GM13976 (cell line): ENCODE measurements at regions not wholly inside any gene's neighbourhood (a gene's known extent, or its start where the extent isn't known, plus 50 kb on each side); places are given as distances from the start of the nearest gene placed in this dataset.

Experiments used
- DNase-seq: peaks from one replicate; pipeline ENCODE4 v3.0.0; 2012; ENCODE audit warnings: low spot score
- CTCF ChIP-seq: IDR thresholded peaks from 2 replicates; pipeline ENCODE4 v1.5.1; 2012; ENCODE audit warnings: borderline replicate concordance, mild to moderate bottlenecking; ENCODE audit not compliant: insufficient read depth; ENCODE audit errors: extremely low read depth, missing control alignments, control extremely low read depth
- in situ Hi-C: fragments of 300-500 bp; cut with MboI; formaldehyde crosslinking; loops from one replicate; pipeline ENCODE4 v1.12.0; 2022; ENCODE audit warnings: low sequenced_read_pairs, mixed read lengths, inconsistent platforms; ENCODE audit not compliant: unreplicated experiment

GRCh38 chr1:234681990-234682389 lies 72.0 kb upstream of the IRF2BP2 start:
- no peak for DNase-seq
- in situ Hi-C loops: no loop called here
- TF ChIP-seq CTCF: no peak

GRCh38 chr1:234681065-234681464 lies 71.1 kb upstream of the IRF2BP2 start:
- DNase-seq: no peak
- in situ Hi-C loops: no loop called here
- no peak for TF ChIP-seq CTCF

- TF ChIP-seq CTCF: no peak
- in situ Hi-C loops: no loop called here
- DNase-seq: no peak
Measured at GRCh38 chr1:234680331-234680904, 70.4 kb upstream of the IRF2BP2 start.

GRCh38 chr1:234676103-234676594 lies 66.2 kb upstream of the IRF2BP2 start:
- DNase-seq: peak; percentile 68
- no peak for TF ChIP-seq CTCF
- in situ Hi-C loops: no loop called here

DNA sequence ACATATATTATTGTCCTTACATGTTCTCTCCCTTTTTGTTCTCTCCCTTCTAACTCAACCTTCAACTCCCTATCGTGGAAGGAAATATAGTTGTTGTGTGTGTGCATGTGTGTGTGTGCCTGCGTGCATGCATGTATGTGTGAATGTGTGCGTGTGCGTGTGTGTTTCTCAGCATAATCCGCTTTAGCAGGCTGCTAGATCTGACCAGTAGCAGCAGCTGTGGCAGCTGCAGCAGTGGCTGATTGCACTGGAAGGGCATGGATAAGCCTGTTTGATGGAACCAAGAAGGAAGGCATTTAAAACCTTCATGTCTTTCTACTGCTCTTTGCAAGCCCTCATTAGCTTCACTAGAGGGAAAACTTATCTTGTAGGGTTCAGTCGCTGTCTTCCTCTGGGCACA lies 65.6 kb upstream of the IRF2BP2 start:
- no peak for DNase-seq
- TF ChIP-seq CTCF: no peak
- in situ Hi-C loops: no loop called here

- no peak for TF ChIP-seq CTCF
- in situ Hi-C loops: no loop called here
- DNase-seq: no peak
Measured at GRCh38 chr1:234675006-234675405, 65.0 kb upstream of the IRF2BP2 start.
